ENCODE measurements at regions not wholly inside any gene's neighbourhood (a gene's known extent, or its start where the extent isn't known, plus 50 kb on each side); places are given as distances from the start of the nearest gene placed in this dataset.
A peak's percentile ranks its signal among the peaks of the same experiment; 100 is the strongest.

- DNase-seq (ENCODE audit: low read depth in 1 of 2, low spot score in 2 of 2): no peak
- Histone ChIP-seq H3K79me2 (ENCODE audit: control insufficient read depth in 1 of 2, insufficient read depth in 2 of 2, low read length in 2 of 2) (no peaks in the 10 kb centered on the region), H3K56ac (replicated peaks; ENCODE audit: insufficient read length, low read depth, low read length) (no peak overlapping the region), H3K23me2 (ENCODE audit: low read depth, low read length) (peaks cover 3% of the 10 kb centered on the region; the same call in 1 of the 2 replicates), H3K4ac (replicated peaks; ENCODE audit: insufficient read length, low read depth, low read length) (no peak overlapping the region), H4K20me1 (replicated peaks in 1 of 2; ENCODE audit: control insufficient read depth in 1 of 2, insufficient read depth in 2 of 2, low read length in 2 of 2) (no peaks in the 10 kb centered on the region), H2BK120ac (replicated peaks; ENCODE audit: low read depth, low read length) (no peak overlapping the region), H3K4me2 (ENCODE audit: insufficient read depth in 1 of 2, low read depth in 2 of 2, low read length in 2 of 2) (no peak overlapping the region), H3K4me3 (ENCODE audit: extremely low read depth in 1 of 4, insufficient read depth in 2 of 4, low read depth in 3 of 4, low read length in 4 of 4) (no peak overlapping the region), H3K18ac (ENCODE audit: extremely low read depth, low read length) (no peak overlapping the region), H2AFZ (ENCODE audit: low read length) (no peak overlapping the region), H2AK5ac (ENCODE audit: low read depth, low read length) (no peak overlapping the region), H4K5ac (ENCODE audit: insufficient read length, low read depth, low read length) (no peak overlapping the region), H2BK12ac (ENCODE audit: low read depth, low read length) (no peak overlapping the region), H3K4me1 (replicated peaks in 1 of 4; ENCODE audit: control insufficient read depth in 3 of 4, insufficient read depth in 4 of 4, low read length in 3 of 4) (peaks cover 0 to 5% (median 3%) of the 10 kb centered on the region in 4 experiments; a peak in 4 of 7 replicates), H4K8ac (ENCODE audit: extremely low read depth, insufficient read depth, low read length) (no peak overlapping the region), H2BK15ac (ENCODE audit: low read length) (no peak overlapping the region), H2BK20ac (ENCODE audit: low read length) (0 out of 2 replicates have a peak overlapping the region, but pooled peaks have one; percentile 10), H3K27ac (ENCODE audit: low read depth, low read length) (no peak overlapping the region), H3K23ac (ENCODE audit: insufficient read length) (no peak overlapping the region), H3K27me3 (replicated peaks in 1 of 4; ENCODE audit: control insufficient read depth in 3 of 4, extremely low read depth in 1 of 4, insufficient read depth in 3 of 4, low read length in 3 of 4) (no peaks in the 10 kb centered on the region), H2BK5ac (ENCODE audit: low read depth, low read length) (no peak overlapping the region), H3K14ac (ENCODE audit: insufficient read length) (no peak overlapping the region), H3K9me3 (ENCODE audit: insufficient read depth in 2 of 2, low read depth in 1 of 2, low read length in 1 of 2) (no peaks in the 10 kb centered on the region), H3K9ac (replicated peaks in 1 of 4; ENCODE audit: extremely low read depth in 1 of 4, low read depth in 3 of 4, low read length in 3 of 4) (no peak overlapping the region), H3K36me3 (ENCODE audit: control insufficient read depth in 2 of 4, insufficient read depth in 4 of 4, low read length in 3 of 4) (no peaks in the 10 kb centered on the region), H3K79me1 (ENCODE audit: low read depth, low read length) (no peaks in the 10 kb centered on the region), H4K91ac (replicated peaks; ENCODE audit: insufficient read length, low read length) (no peak overlapping the region)
- POLR2A ChIA-PET (ENCODE audit: partially characterized antibody): no interaction called here
- TF ChIP-seq KDM4A (IDR thresholded peaks at IDR 0.05; ENCODE audit: low read depth, low read length, severe bottlenecking): no peak
- no peak for FAIRE-seq
- WGBS, 2 experiments (ENCODE audit: extremely low coverage in 1 of 2, insufficient coverage in 1 of 2, insufficient read length in 1 of 2, insufficient replicate concordance in 2 of 2, low coverage in 1 of 2, low lambda C conversion rate in 2 of 2, missing lambda C conversion rate in 1 of 2): 85% methylated on average over 3 of the region's 3 CpGs; no CpG with 5 or more reads in 1 of the 2 experiments
- CTCF ChIA-PET (ENCODE audit: partially characterized antibody): interaction anchor here (1.3 to 1.6 kb wide), 2 partner anchors 16 to 356 kb away, joined by 3 read pairs; no protein-coding TSS in a partner anchor
Measured at GRCh38 chr10:76649723-76650127, 987.9 kb downstream of the KCNMA1 start.
